ENCODE measurements at regions not wholly inside any gene's neighbourhood (a gene's known extent, or its start where the extent isn't known, plus 50 kb on each side); places are given as distances from the start of the nearest gene placed in this dataset.

GRCh38 chr6:102686461-102686860 lies 1293.0 kb downstream of the GRIK2 start:
- no peak for DNase-seq (ENCODE audit: extremely low spot score, insufficient read length, low read depth)
- no peak for FAIRE-seq

GRCh38 chr6:102680413-102680812 lies 1286.9 kb downstream of the GRIK2 start:
- DNase-seq (ENCODE audit: extremely low spot score, insufficient read length, low read depth) (no peak), FAIRE-seq (no peak)

GRCh38 chr6:102679865-102680264 lies 1286.4 kb downstream of the GRIK2 start:
- no peak for FAIRE-seq
- DNase-seq (ENCODE audit: extremely low spot score, insufficient read length, low read depth): no peak

GRCh38 chr6:102677225-102677624 lies 1283.7 kb downstream of the GRIK2 start:
- FAIRE-seq: no peak
- no peak for DNase-seq (ENCODE audit: extremely low spot score, insufficient read length, low read depth)

GRCh38 chr6:102670735-102671134 lies 1277.2 kb downstream of the GRIK2 start:
- FAIRE-seq (no peak), DNase-seq (ENCODE audit: extremely low spot score, insufficient read length, low read depth) (no peak)

GRCh38 chr6:102662851-102663250 lies 1269.3 kb downstream of the GRIK2 start:
- DNase-seq (ENCODE audit: extremely low spot score, insufficient read length, low read depth) (no peak), FAIRE-seq (no peak)

- DNase-seq (ENCODE audit: extremely low spot score, insufficient read length, low read depth) (no peak), FAIRE-seq (no peak)
Measured at GRCh38 chr6:102660303-102660702, 1266.8 kb downstream of the GRIK2 start.

GRCh38 chr6:102655823-102656222 lies 1262.3 kb downstream of the GRIK2 start:
- FAIRE-seq (no peak), DNase-seq (ENCODE audit: extremely low spot score, insufficient read length, low read depth) (no peak)

GRCh38 chr6:102641426-102641825 lies 1247.9 kb downstream of the GRIK2 start:
- FAIRE-seq (no peak), DNase-seq (ENCODE audit: extremely low spot score, insufficient read length, low read depth) (no peak)

- FAIRE-seq (no peak), DNase-seq (ENCODE audit: extremely low spot score, insufficient read length, low read depth) (no peak)
Measured at GRCh38 chr6:102631921-102632320, 1238.4 kb downstream of the GRIK2 start.

GRCh38 chr6:102623201-102623600 lies 1229.7 kb downstream of the GRIK2 start:
- FAIRE-seq: no peak
- no peak for DNase-seq (ENCODE audit: extremely low spot score, insufficient read length, low read depth)

- DNase-seq (ENCODE audit: extremely low spot score, insufficient read length, low read depth): no peak
- no peak for FAIRE-seq
Measured at GRCh38 chr6:102619585-102619984, 1226.1 kb downstream of the GRIK2 start.

GRCh38 chr6:102582569-102582968 lies 1189.1 kb downstream of the GRIK2 start:
- DNase-seq (ENCODE audit: extremely low spot score, insufficient read length, low read depth): no peak
- FAIRE-seq: no peak

GRCh38 chr6:102581378-102582124 lies 1188.0 kb downstream of the GRIK2 start:
- FAIRE-seq (no peak), DNase-seq (ENCODE audit: extremely low spot score, insufficient read length, low read depth) (no peak)

- FAIRE-seq (no peak), DNase-seq (ENCODE audit: extremely low spot score, insufficient read length, low read depth) (no peak)
Measured at GRCh38 chr6:102571236-102571908, 1177.9 kb downstream of the GRIK2 start.

- DNase-seq (ENCODE audit: extremely low spot score, insufficient read length, low read depth): no peak
- FAIRE-seq: no peak
Measured at GRCh38 chr6:102562713-102563112, 1169.2 kb downstream of the GRIK2 start.

GRCh38 chr6:102553214-102553613 lies 1159.7 kb downstream of the GRIK2 start:
- FAIRE-seq: no peak
- DNase-seq (ENCODE audit: extremely low spot score, insufficient read length, low read depth): no peak

- DNase-seq (ENCODE audit: extremely low spot score, insufficient read length, low read depth): no peak
- FAIRE-seq: no peak
Measured at GRCh38 chr6:102549221-102549874, 1155.8 kb downstream of the GRIK2 start.

- FAIRE-seq (no peak), DNase-seq (ENCODE audit: extremely low spot score, insufficient read length, low read depth) (no peak)
Measured at GRCh38 chr6:102525336-102525735, 1131.8 kb downstream of the GRIK2 start.

GRCh38 chr6:102520966-102521365 lies 1127.5 kb downstream of the GRIK2 start:
- FAIRE-seq (no peak), DNase-seq (ENCODE audit: extremely low spot score, insufficient read length, low read depth) (no peak)

GRCh38 chr6:102517506-102517905 lies 1124.0 kb downstream of the GRIK2 start:
- no peak for FAIRE-seq

More at GRCh38 chr6:102517506-102517905, 1124.0 kb downstream of the GRIK2 start:
- DNase-seq (ENCODE audit: extremely low spot score, insufficient read length, low read depth): no peak
